Epithelial cell of esophagus (primary cell): ENCODE measurements at regions not wholly inside any gene's neighbourhood (a gene's known extent, or its start where the extent isn't known, plus 50 kb on each side); places are given as distances from the start of the nearest gene placed in this dataset.

Experiments
- DNase-seq: peaks from one replicate; pipeline ENCODE4 v3.0.0; 2010; ENCODE audit warnings: low read depth
- H3K4me3 ChIP-seq: 2 replicates; pipeline ENCODE4 v1.5.1; 2011; ENCODE audit warnings: mild to moderate bottlenecking, low read length, control low read depth
- CTCF ChIP-seq: IDR thresholded peaks from 2 replicates; pipeline ENCODE4 v1.5.1; 2011; ENCODE audit warnings: low read depth, mild to moderate bottlenecking, low read length, control low read depth, inconsistent platforms; ENCODE audit not compliant: insufficient read depth; ENCODE audit errors: missing control alignments

GRCh38 chr13:33744589-33745369 is 73.2 kb upstream of the RFC3 start:
- DNase-seq: no peak
- no peak overlapping the region for H3K4me3 ChIP-seq
- no peak for TF ChIP-seq CTCF

GRCh38 chr13:33745370-33746324 is 72.3 kb upstream of the RFC3 start:
- DNase-seq: no peak
- no peak for TF ChIP-seq CTCF
- no peak overlapping the region for H3K4me3 ChIP-seq

- no peak overlapping the region for H3K4me3 ChIP-seq
- no peak for TF ChIP-seq CTCF
- no peak for DNase-seq
Measured at GRCh38 chr13:33746867-33747266, 71.1 kb upstream of the RFC3 start.

- no peak overlapping the region for H3K4me3 ChIP-seq
- DNase-seq: no peak
- no peak for TF ChIP-seq CTCF
Measured at GRCh38 chr13:33751151-33751550, 66.8 kb upstream of the RFC3 start.

- no peak for TF ChIP-seq CTCF
- no peak for DNase-seq
- H3K4me3 ChIP-seq: no peak overlapping the region
Measured at GRCh38 chr13:33752094-33752493, 65.9 kb upstream of the RFC3 start.

- H3K4me3 ChIP-seq: no peak overlapping the region
- no peak for TF ChIP-seq CTCF
- no peak for DNase-seq
Measured at GRCh38 chr13:33752597-33752996, 65.4 kb upstream of the RFC3 start.
